HG03196 (cell line): ENCODE measurements at regions not wholly inside any gene's neighbourhood (a gene's known extent, or its start where the extent isn't known, plus 50 kb on each side); places are given as distances from the start of the nearest gene placed in this dataset.

ENCODE experiments used
- ATAC-seq: cut with Tn5 transposase; IDR thresholded peaks from one replicate; pipeline ENCODE4 v1.9.1; 2021; ENCODE audit not compliant: unreplicated experiment

DNA sequence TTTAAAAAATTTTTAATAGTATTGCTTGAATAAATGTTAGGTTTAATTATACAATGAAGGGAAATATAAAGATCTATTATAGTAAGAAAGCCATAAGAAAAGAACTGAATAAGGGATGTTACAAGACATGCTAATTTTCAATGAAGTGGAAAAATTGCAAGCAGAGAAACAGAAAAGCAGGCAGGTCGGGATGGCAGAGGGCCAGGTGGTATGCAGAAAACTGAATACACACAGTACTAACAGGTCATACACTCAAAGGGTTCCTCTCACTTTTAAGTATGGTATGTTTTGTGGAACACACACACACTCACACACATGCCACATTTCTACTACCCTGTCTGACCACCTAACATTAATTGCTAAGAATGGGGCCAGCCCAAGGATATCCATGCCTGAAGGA is 76.7 kb upstream of the DTNA start:
- no peak for ATAC-seq

DNA sequence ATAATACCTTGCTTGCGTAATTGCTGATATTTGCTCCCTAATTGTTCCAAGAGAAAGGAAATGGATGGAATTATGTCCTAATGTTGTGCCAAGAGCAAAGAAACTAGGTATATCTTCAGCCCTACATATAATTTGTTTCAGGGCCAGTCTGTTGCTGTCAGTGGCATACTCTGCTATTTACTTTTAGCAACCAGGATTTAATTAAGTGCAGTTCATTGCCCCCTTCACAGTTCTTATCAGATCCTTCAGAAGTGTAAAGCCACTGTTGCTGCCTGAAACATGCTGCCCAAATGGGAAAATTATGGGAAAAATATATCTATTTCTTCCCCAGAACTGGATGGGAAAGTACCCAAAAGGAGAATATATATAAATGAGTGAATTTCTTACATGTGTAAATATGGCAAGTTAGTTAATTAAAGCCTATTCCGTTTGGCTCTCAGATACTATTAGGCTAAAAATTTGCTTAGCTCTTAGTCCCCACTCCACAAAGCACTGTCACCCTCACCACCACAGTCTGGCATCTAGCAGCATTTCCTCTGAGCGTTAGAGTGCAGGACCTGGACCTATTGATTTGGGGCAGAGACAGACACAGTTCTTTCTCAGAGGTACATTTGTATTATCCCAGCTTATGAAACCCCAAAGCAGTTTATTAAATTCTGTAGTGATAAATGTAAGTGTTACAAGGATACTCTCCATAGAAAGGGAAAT is 72.8 kb upstream of the DTNA start:
- ATAC-seq = no peak

DNA sequence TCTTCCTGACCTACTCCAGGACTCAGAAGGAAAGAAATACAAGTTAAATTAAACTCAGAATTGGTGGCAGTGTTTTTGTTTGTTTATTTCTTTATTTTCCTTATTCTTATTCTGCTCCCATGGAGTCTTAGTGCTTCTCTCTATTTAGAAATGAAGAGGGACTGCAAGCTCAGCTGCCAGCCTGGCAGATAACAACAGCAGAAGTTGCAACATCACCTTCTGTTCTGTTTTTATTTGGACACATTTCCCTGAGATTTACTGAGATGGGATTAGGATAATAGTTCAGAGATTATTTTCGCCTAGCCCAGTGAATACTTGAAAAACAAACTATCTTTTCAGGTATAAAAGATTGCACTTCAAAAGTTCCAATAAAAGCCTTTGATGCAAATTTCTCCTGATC is 70.4 kb upstream of the DTNA start:
- ATAC-seq = no peak

DNA sequence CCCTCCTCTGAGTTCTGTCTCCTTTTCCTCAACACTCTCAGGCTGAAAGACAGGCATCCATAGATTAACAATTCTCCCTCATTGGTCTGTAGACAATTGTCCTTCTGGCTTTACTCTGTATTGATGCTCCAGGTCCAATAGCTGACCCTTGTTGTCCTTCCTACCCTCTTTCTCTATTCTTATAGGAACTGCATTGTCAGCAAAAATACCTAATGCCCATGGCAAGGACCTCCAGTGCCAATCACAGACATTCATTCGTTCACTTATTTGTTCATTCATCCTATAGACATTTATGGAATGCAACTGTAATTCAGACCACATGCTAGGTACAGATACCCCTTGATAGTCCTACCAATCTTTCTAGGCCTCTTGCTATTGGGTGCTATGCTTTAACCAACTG is 69.8 kb upstream of the DTNA start:
- ATAC-seq = no peak

DNA sequence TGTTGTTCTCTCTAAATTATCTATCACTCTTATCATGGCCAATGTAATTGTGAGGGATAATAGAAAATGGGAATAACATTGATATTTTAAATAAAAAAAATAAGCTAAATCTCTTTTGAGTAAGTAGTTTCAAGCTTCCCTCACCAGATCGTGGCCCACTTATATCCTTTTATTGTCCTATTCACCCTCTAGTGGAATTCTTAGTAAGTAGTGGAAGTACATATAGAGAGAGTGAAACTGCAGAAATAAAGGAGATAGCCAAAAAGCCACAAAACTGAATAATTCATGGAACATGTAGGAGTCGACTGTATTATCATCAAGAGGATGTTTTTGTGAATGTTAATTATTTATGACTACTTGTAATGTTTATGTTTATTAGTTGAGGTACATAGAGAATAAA is 66.1 kb upstream of the DTNA start:
- ATAC-seq = no peak

DNA sequence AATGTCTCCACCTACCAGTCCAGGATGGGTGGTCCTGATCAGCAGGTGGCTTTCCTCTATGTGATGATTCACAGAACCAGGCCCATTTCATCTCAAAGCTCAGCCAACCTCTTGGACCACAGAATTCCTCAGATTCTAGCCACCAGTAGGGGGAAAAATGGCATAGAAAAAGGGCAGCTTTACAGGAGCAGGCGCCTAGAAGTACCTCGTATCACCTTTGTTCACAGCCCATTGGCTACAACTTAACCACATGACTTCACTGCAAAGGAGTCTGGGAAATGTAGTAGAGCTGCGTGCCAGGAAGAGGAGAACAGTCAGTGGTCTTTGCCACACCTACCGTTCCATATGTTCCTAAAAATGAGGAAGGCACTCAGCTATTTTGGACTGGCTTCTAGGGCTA is 62.8 kb upstream of the DTNA start:
- ATAC-seq = no peak

DNA sequence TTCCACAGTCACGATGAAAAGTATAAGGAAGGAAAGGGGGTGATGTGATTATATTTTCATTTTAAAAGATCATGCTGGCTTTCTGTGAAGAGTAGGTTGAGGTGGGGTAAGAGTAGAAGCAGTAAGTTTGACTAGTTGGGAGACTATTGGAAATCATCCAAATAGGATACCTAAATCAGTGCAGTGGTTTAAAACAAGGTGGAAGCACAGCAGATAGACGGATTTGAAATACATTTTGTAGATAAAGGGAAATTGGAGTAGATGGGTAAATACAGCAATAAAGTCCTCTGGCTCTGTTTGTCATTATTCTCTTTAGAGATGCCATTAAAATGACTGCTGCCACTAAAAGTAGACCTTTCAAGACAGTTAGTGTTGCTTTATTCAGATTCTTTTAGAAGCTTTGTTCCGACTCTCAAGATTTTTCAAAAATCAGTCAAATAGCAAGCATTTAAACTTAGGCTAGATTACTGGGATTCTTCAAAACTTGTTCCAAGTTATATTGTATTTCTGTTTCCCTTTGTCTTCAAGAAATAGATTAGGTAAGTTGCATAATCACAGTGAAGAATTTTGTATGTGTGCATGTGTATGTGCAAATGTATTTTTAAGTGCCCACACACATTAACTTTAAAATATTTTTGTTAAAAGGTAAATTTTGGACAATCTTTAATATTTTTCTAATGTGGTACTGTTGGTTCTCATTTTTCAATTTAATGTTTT is 61.7 kb upstream of the DTNA start:
- no peak for ATAC-seq

DNA sequence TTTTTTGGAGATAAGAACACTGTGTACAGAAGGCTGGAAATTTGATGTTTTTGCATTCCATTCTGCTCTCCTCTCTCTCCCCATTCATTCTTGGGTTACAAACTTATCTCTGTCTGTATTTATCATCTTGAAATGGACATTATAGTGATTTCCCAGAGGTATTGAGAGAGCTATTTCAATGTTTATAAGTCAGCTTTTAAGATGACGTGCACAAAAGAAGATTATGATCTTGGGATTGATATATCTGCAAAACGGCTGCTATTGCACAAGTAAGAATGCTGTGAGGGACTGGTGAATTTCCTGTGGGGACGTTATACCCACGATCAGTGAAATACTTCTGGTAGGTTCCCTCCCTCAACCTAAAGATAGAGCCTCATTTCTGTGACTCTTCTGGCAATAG is 61.0 kb upstream of the DTNA start:
- ATAC-seq = no peak

DNA sequence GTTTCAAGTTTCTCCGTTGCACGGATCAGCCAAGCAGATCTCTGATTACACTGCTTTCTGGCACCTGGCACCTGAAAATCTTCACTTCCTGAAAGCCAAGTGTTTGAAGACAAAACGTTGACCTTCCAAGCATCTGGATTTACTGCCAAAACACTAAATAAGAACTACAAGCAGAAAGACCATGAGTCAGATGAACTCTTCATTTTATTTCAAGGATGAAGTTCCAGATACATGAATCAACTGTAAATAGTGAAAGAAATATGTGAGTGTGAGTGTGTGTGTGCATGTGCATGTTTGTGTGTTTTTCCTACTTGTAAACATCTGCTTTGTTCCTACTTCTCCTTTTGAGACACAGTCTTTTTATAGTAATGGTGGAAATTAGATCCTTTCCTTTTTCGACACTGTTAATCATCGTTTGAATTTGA is 60.0 kb upstream of the DTNA start:
- ATAC-seq = no peak

DNA sequence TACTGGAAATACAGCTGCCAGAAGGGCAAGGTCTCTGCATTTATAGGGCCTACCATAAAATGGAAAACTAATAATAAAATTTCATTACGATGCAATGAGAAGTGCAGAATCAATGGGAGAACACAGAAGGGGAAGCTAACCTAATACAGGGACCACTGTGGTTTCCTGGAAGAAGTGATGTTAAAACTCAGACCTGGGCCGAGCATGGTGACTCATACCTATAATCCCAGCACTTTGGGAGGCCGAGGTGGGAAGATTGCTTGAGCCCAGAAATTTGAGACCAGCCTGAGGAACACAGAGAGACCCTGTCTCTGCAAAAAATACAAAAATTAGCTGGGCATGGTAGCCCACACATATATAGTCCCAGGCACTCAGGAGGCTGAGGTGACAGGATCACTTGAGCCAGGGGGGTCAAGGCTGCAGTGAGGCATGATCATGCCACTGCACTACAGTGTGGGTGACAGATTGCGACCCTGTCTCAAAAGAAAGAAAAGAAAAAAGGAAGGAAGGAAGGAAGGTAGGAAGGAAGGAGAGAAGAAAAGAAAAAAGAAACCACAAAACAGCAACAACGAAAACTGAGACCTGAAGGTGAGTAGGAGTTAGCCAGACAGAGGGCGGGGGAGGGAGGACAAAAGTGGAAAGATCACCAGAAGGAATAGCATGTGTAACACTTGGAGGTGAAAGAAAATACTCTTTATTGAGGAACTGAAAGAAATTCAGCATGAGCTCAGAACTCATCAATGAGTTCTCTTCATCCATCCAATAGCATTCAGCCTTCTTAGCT is 58.3 kb upstream of the DTNA start:
- ATAC-seq = no peak

DNA sequence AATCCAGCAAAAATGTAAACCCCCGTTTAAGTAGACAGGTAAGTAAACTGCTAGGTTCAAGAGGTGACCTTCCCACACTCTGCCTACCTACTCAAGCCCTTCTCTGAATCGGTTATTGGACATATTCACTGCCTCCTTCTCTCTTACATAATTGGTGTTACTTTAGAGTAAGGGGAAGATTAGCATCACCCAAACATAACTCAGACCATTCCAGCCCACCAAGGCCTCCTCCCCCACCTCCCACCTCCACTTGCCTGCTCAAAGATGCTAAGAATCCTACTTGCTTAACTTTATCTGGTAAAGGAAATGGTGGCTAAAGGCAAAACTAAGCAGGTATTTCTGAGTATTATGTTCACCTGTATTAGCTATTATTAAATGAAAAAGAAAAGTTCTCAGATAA is 55.0 kb upstream of the DTNA start:
- no peak for ATAC-seq

DNA sequence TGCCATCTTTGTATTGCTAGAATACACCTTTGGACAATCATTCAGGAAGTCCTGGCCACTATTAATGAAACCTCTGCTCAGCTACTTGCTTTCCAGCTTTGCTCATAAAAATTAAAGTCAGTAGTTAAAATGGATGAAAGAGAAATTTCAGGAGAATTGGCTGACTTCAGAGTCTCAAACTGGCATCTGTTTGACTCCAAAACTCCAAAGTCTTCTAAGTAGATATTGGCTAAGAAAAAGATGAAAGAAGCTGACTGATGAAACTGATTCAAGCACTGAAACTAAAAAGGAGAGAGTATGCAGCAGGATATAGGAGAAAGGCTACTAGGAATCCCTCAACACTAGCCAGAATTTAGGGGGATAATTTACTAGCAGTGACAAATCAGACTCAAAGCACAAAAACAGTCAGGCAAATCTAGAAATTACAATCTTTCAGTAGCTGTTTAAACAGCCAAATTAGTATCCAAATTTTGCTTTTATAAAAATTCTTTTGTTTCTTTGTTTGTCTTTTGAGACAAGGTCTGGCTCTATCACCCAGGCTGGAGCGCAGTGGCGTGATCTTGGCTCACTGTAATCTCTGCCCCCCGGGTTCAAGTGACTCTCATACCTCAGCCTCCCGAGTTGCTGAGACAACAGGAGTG is 52.1 kb upstream of the DTNA start:
- ATAC-seq = no peak

DNA sequence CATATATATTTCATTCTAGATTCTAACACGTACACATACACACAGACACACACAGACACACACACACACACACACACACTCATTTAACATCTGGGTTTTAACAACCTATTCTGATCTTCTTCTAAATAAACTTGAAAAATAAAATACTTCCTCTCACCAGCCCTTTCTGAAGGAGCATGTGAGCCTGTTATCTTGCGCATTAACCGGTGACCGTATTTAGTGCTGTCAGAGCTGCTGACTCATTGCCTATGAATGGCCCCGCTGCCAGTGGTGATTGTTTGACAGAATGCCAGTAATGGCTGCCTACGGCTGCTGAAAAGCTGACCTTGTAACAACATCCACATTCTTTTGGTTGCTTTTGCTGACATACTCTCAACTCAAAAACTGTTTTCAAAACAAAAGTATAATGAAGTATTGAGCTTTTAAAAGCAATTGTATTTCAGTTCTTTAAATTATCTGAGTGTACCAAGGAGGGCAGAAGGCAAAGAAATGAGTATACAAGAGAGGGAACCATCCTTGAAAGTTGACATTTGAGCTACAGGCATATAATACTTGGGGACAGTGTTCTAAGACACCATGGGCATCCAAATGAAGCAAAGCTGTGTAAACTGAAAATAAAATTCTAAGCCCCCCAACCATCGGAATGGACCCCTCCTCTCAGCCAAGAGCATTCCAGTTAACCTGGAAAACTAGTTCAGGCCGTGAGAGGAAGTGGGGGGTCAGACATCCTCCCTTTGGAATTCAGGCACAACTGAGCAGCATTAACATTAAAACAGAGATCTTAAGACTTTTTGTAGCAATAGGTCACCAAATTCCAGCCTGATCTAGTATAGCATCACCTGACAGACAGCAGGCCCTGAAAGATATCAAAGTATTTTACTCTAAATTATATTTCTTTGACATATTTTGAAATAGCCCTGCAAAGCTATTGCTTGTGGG is 50.2 kb upstream of the DTNA start:
- ATAC-seq = no peak
